ENCODE measurements at regions not wholly inside any gene's neighbourhood (a gene's known extent, or its start where the extent isn't known, plus 50 kb on each side); places are given as distances from the start of the nearest gene placed in this dataset.

GRCh38 chr12:90899456-90900182 is 55.4 kb downstream of the CCER1 start:
- DNase-seq (ENCODE audit: low read depth in 1 of 2, low spot score in 1 of 2): no peak

- no peak for DNase-seq (ENCODE audit: low read depth in 1 of 2, low spot score in 1 of 2)
Observed at GRCh38 chr12:90897986-90898385, 57.0 kb downstream of the CCER1 start.

- no peak for DNase-seq (ENCODE audit: low read depth in 1 of 2, low spot score in 1 of 2)
Observed at GRCh38 chr12:90897316-90897715, 57.7 kb downstream of the CCER1 start.

- DNase-seq (ENCODE audit: low read depth in 1 of 2, low spot score in 1 of 2): no peak
Observed at GRCh38 chr12:90896821-90897220, 58.2 kb downstream of the CCER1 start.

- DNase-seq (ENCODE audit: low read depth in 1 of 2, low spot score in 1 of 2): no peak
Observed at GRCh38 chr12:90896164-90896563, 58.8 kb downstream of the CCER1 start.

- no peak for DNase-seq (ENCODE audit: low read depth in 1 of 2, low spot score in 1 of 2)
Observed at GRCh38 chr12:90888316-90888715, 66.7 kb downstream of the CCER1 start.

GRCh38 chr12:90883456-90883855 is 71.5 kb downstream of the CCER1 start:
- DNase-seq (ENCODE audit: low read depth in 1 of 2, low spot score in 1 of 2): no peak

- no peak for DNase-seq (ENCODE audit: low read depth in 1 of 2, low spot score in 1 of 2)
Observed at GRCh38 chr12:90871726-90872096, 83.3 kb downstream of the CCER1 start.

- DNase-seq (ENCODE audit: low read depth in 1 of 2, low spot score in 1 of 2): no peak
Observed at GRCh38 chr12:90870971-90871725, 83.8 kb downstream of the CCER1 start.

GRCh38 chr12:90868626-90869025 is 86.3 kb downstream of the CCER1 start:
- DNase-seq (ENCODE audit: low read depth in 1 of 2, low spot score in 1 of 2): no peak

- no peak for DNase-seq (ENCODE audit: low read depth in 1 of 2, low spot score in 1 of 2)
Observed at GRCh38 chr12:90859591-90859990, 95.4 kb downstream of the CCER1 start.

GRCh38 chr12:90858252-90858651 is 96.7 kb downstream of the CCER1 start:
- DNase-seq (ENCODE audit: low read depth in 1 of 2, low spot score in 1 of 2): no peak

- no peak for DNase-seq (ENCODE audit: low read depth in 1 of 2, low spot score in 1 of 2)
Observed at GRCh38 chr12:90855534-90855933, 99.4 kb downstream of the CCER1 start.

GRCh38 chr12:90854136-90854689 is 100.8 kb downstream of the CCER1 start:
- DNase-seq (ENCODE audit: low read depth in 1 of 2, low spot score in 1 of 2): peak in 1 of 2 donors; percentile 4

- DNase-seq (ENCODE audit: low read depth in 1 of 2, low spot score in 1 of 2): no peak
Observed at GRCh38 chr12:90851800-90852718, 102.9 kb downstream of the CCER1 start.

GRCh38 chr12:90842477-90842876 is 112.5 kb downstream of the CCER1 start:
- DNase-seq (ENCODE audit: low read depth in 1 of 2, low spot score in 1 of 2): no peak

- no peak for DNase-seq (ENCODE audit: low read depth in 1 of 2, low spot score in 1 of 2)
Observed at GRCh38 chr12:90841336-90841735, 113.6 kb downstream of the CCER1 start.

GRCh38 chr12:90839346-90839745 is 115.6 kb downstream of the CCER1 start:
- DNase-seq (ENCODE audit: low read depth in 1 of 2, low spot score in 1 of 2): no peak

- DNase-seq (ENCODE audit: low read depth in 1 of 2, low spot score in 1 of 2): no peak
Observed at GRCh38 chr12:90836689-90837088, 118.3 kb downstream of the CCER1 start.

- no peak for DNase-seq (ENCODE audit: low read depth in 1 of 2, low spot score in 1 of 2)
Observed at GRCh38 chr12:90833228-90833627, 121.7 kb downstream of the CCER1 start.

GRCh38 chr12:90832427-90832826 is 122.5 kb downstream of the CCER1 start:
- DNase-seq (ENCODE audit: low read depth in 1 of 2, low spot score in 1 of 2): no peak

Data from activated CD4-positive, alpha-beta T cell treated with anti-CD3 and anti-CD28 coated beads, Interleukin-2, amount 50 U/mL, for 24 hours (primary cell).